ENCODE measurements at regions not wholly inside any gene's neighbourhood (a gene's known extent, or its start where the extent isn't known, plus 50 kb on each side); places are given as distances from the start of the nearest gene placed in this dataset.

GRCh38 chr5:166111021-166111420, 2180.4 kb upstream of the WWC1 start:
- TF ChIP-seq POLR2A (IDR thresholded peaks at IDR 0.05; ENCODE audit: low read length) (no peak), GATA1 (IDR thresholded peaks at IDR 0.05; ENCODE audit: low read depth, low read length) (no peak)
